22Rv1 (cell line): ENCODE measurements at regions not wholly inside any gene's neighbourhood (a gene's known extent, or its start where the extent isn't known, plus 50 kb on each side); places are given as distances from the start of the nearest gene placed in this dataset.

Experiments
- CTCF ChIP-seq: fragments of 450-650 bp; IDR thresholded peaks from 2 replicates; pipeline ENCODE4 v1.5.1; 2017; ENCODE audit warnings: mild to moderate bottlenecking
- ZFX ChIP-seq: fragments of 450-650 bp; IDR thresholded peaks from 2 replicates; pipeline ENCODE4 v1.6.1; 2017; ENCODE audit warnings: antibody characterized with exemption, borderline replicate concordance

- TF ChIP-seq CTCF: no peak
- no peak for TF ChIP-seq ZFX
These were observed 176.0 kb upstream of the COL3A1 start for GRCh38 chr2:188798159-188798558.
